GM21515 (cell line): ENCODE measurements at regions not wholly inside any gene's neighbourhood (a gene's known extent, or its start where the extent isn't known, plus 50 kb on each side); places are given as distances from the start of the nearest gene placed in this dataset.
"Not testable (repeated sequence)": the region's sequence is repeated elsewhere in the genome, so short reads cannot be mapped to it uniquely, and the experiment has no call there.

Experiments
- ATAC-seq: cut with Tn5 transposase; IDR thresholded peaks from one replicate; pipeline ENCODE4 v1.9.1; 2021; ENCODE audit not compliant: unreplicated experiment

GRCh38 chr14:25440382-25440781 lies 390.4 kb upstream of the STXBP6 start:
- not testable (repeated sequence) for ATAC-seq

GRCh38 chr14:25436906-25437305 lies 387.0 kb upstream of the STXBP6 start:
- no peak for ATAC-seq

GRCh38 chr14:25436288-25436875 lies 386.4 kb upstream of the STXBP6 start:
- no peak for ATAC-seq

- ATAC-seq = no peak
Observed at GRCh38 chr14:25431211-25432076, 381.5 kb upstream of the STXBP6 start.

GRCh38 chr14:25430808-25431207 lies 380.9 kb upstream of the STXBP6 start:
- no peak for ATAC-seq

GRCh38 chr14:25412998-25413397 lies 363.1 kb upstream of the STXBP6 start:
- ATAC-seq = no peak

GRCh38 chr14:25411781-25412757 lies 362.1 kb upstream of the STXBP6 start:
- no peak for ATAC-seq

- no peak for ATAC-seq
Observed at GRCh38 chr14:25406818-25407217, 356.9 kb upstream of the STXBP6 start.

- no peak for ATAC-seq
Observed at GRCh38 chr14:25400607-25401206, 350.8 kb upstream of the STXBP6 start.

GRCh38 chr14:25396128-25396527 lies 346.2 kb upstream of the STXBP6 start:
- no peak for ATAC-seq

- no peak for ATAC-seq
Observed at GRCh38 chr14:25394791-25395391, 344.9 kb upstream of the STXBP6 start.

- no peak for ATAC-seq
Observed at GRCh38 chr14:25394356-25394755, 344.4 kb upstream of the STXBP6 start.

- no peak for ATAC-seq
Observed at GRCh38 chr14:25389948-25390347, 340.0 kb upstream of the STXBP6 start.

GRCh38 chr14:25381498-25381897 lies 331.6 kb upstream of the STXBP6 start:
- ATAC-seq = no peak

GRCh38 chr14:25375639-25376038 lies 325.7 kb upstream of the STXBP6 start:
- ATAC-seq = no peak

- ATAC-seq = no peak
Observed at GRCh38 chr14:25371068-25371467, 321.1 kb upstream of the STXBP6 start.

- ATAC-seq = not testable (repeated sequence)
Observed at GRCh38 chr14:25370057-25370456, 320.1 kb upstream of the STXBP6 start.

- no peak for ATAC-seq
Observed at GRCh38 chr14:25358330-25358729, 308.4 kb upstream of the STXBP6 start.

GRCh38 chr14:25351269-25351668 lies 301.3 kb upstream of the STXBP6 start:
- no peak for ATAC-seq

GRCh38 chr14:25350802-25351201 lies 300.9 kb upstream of the STXBP6 start:
- no peak for ATAC-seq

GRCh38 chr14:25350021-25350420 lies 300.1 kb upstream of the STXBP6 start:
- ATAC-seq = no peak
